GM12864 (cell line): ENCODE measurements at regions not wholly inside any gene's neighbourhood (a gene's known extent, or its start where the extent isn't known, plus 50 kb on each side); places are given as distances from the start of the nearest gene placed in this dataset.

Experiments
- DNase-seq: peaks from one replicate; pipeline ENCODE4 v3.0.0-alpha.2; 2011; ENCODE audit warnings: low read depth
- H3K4me3 ChIP-seq: 2 replicates; pipeline ENCODE4 v1.5.1; 2011; ENCODE audit warnings: mild to moderate bottlenecking, low read depth, low read length, control low read depth
- TF ChIP-seq, protein P1 (sequence below): IDR thresholded peaks from 2 replicates; pipeline ENCODE4 v1.5.1; 2011; ENCODE audit warnings: low read depth, mild to moderate bottlenecking, moderate library complexity, low read length, control low read depth, inconsistent platforms; ENCODE audit errors: missing control alignments

DNA sequence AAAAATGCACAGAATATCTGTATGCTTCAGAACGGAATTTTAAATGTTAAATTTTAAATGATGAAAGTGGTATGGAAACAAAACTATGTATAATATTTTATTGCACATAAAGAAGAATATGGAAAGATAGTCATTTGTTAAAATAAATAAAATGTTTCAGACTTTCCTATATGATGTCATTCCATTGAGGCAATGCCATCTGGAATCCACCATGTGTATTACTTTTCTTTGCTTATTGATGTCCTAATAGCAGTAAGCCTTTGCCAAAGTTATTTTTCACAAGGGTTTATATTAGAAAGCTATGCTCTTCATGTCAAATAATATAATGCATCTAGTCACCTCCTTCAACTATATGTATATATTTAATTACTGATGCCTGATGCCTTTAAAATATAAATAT lies 601.6 kb upstream of the PKDCC start:
- DNase-seq, result no peak
- H3K4me3 ChIP-seq, result no peak overlapping the region
- TF ChIP-seq, protein P1, sequence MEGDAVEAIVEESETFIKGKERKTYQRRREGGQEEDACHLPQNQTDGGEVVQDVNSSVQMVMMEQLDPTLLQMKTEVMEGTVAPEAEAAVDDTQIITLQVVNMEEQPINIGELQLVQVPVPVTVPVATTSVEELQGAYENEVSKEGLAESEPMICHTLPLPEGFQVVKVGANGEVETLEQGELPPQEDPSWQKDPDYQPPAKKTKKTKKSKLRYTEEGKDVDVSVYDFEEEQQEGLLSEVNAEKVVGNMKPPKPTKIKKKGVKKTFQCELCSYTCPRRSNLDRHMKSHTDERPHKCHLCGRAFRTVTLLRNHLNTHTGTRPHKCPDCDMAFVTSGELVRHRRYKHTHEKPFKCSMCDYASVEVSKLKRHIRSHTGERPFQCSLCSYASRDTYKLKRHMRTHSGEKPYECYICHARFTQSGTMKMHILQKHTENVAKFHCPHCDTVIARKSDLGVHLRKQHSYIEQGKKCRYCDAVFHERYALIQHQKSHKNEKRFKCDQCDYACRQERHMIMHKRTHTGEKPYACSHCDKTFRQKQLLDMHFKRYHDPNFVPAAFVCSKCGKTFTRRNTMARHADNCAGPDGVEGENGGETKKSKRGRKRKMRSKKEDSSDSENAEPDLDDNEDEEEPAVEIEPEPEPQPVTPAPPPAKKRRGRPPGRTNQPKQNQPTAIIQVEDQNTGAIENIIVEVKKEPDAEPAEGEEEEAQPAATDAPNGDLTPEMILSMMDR, result no peak

DNA sequence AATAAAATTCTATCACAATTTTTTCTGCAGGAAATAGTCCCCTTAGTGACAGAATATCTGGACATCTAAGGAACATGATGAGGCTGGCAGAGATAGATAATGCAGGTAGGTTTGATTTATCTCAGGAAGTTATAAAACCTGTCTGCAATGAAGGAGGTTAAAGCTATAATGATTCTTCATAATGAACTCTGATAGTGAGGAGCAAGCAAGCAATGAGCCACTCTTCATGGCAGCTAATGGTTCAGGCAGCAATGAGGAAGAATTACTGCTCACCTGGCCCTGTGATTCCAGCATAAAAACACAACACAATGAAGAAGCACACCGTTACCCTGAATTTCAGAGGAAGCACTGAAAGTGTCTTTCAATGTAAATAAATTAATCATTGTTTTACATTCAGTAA lies 599.6 kb upstream of the PKDCC start:
- no peak overlapping the region for H3K4me3 ChIP-seq
- no peak for DNase-seq
- TF ChIP-seq, protein P1, result no peak

DNA sequence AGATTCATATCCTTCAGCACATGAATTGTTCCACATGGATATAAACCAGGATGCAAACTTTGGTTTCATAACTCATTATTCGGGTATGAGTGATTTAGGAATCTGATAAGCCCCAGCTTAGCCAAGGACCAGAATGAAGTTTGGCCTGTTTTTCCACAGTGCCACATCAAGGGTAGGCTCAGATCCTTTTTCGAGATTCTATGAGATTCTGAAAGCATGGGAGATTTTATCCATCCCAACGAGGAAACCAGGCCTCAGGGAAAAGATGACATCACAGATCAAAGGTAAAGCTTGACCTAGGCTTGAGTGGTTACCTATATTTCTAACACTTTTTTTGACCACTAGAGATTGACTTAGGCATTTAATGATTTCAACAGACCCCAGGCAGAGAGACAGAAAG lies 590.8 kb upstream of the PKDCC start:
- H3K4me3 ChIP-seq, result no peak overlapping the region
- DNase-seq, result no peak
- TF ChIP-seq, protein P1, result no peak

DNA sequence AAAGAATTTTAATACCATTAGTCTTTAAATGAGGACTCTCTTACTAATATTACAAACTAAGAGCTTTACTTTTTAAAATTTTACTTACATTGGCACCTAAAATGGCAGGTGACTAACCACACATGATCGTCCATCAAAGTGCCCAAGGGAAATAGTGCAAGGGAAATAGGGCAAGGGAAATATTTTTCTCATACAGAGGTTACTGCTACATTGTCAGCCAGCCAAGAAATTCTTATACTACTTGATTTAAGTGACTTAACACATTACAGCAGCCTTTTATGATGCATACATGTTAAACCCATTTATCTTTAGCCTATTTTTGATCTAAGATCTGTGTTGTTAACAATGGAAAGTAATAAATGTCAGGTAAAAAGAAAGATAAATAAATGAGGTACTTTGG lies 587.2 kb upstream of the PKDCC start:
- H3K4me3 ChIP-seq, result no peak overlapping the region
- no peak for DNase-seq
- TF ChIP-seq, protein P1, result no peak

DNA sequence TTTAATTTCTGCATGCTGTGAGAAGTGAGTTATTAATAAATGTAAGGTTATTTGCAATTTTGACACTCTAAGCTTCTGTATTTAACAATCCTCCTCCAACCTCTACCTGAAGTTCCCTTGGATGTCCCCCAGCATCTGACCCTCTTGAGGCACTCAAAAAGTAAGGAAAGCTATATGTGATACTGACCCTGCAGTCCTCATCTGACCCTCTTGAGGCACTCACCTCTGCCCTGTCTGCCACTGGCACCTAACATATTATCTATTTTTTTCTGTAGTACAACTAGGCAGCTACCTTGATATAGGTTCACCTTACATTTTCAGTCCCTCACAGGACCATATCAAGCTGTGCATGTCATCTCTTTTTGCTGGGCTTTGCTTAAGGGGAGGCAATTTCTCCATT lies 583.4 kb upstream of the PKDCC start:
- TF ChIP-seq, protein P1, result no peak
- H3K4me3 ChIP-seq, result no peak overlapping the region
- DNase-seq, result no peak

DNA sequence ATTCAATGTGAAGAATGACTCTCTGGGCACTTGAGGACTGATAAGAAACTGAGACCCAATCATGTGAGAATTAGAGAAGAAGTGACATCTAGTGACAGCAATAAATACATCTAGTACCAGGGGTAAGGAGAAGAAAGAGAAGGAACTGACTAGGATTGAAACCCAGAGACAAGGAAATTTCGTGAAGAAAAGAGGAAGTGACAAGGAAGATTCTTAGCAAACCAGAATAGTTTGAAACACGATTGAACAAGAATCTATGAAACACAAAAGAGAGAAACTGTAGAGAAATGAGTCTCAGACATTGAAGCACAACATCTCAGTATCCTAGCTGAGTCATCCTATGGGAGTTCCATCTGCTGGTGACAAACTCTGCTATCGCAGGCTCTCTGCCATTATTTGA lies 571.9 kb upstream of the PKDCC start:
- TF ChIP-seq, protein P1, result no peak
- no peak overlapping the region for H3K4me3 ChIP-seq
- no peak for DNase-seq

DNA sequence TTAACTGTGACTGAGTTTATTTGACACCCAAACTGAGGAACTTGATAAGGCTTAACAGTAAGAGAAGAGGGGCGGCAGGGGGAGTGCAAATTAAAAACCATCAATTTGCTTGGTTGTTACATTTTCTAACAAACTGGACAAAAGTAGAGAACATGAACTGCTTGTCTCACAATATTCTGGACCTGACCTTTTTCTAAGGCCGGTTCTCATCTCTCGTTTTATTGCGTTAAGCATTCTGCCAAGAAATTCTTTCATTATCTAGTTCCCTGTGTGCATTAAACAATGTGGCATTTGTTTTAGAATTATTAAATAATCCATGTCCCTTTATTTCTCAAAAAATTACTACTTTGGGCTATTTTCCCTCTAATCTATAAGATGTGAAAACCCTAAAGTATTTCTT lies 565.2 kb upstream of the PKDCC start:
- no peak overlapping the region for H3K4me3 ChIP-seq
- TF ChIP-seq, protein P1, result no peak
- no peak for DNase-seq
